Progenitor cell of endocrine pancreas (in vitro differentiated cells): ENCODE measurements at regions not wholly inside any gene's neighbourhood (a gene's known extent, or its start where the extent isn't known, plus 50 kb on each side); places are given as distances from the start of the nearest gene placed in this dataset.
A peak's percentile ranks its signal among the peaks of the same experiment; 100 is the strongest.
"Not testable (repeated sequence)": the region's sequence is repeated elsewhere in the genome, so short reads cannot be mapped to it uniquely, and the experiment has no call there.

Experiments used
- DNase-seq: peaks from one replicate; pipeline ENCODE4 v3.0.0; 2021; ENCODE audit warnings: low spot score; ENCODE audit not compliant: unreplicated experiment
- H3K27ac Mint-ChIP-seq: 2 replicates; pipeline ENCODE4 v1.8.0; 2021; ENCODE audit warnings: mild to moderate bottlenecking, moderate library complexity, mixed read lengths
- H3K27me3 Mint-ChIP-seq: 2 replicates; pipeline ENCODE4 v1.8.0; 2021; ENCODE audit warnings: mixed read lengths
- H3K36me3 Mint-ChIP-seq: 2 replicates; pipeline ENCODE4 v1.8.0; 2022; ENCODE audit warnings: mixed read lengths; ENCODE audit not compliant: insufficient read depth
- H3K4me1 Mint-ChIP-seq: 2 replicates; pipeline ENCODE4 v1.8.0; 2021; ENCODE audit warnings: low read depth, mixed read lengths
- H3K4me3 Mint-ChIP-seq: 2 replicates; pipeline ENCODE4 v1.8.0; 2021; ENCODE audit warnings: low read depth, mild to moderate bottlenecking, moderate library complexity, mixed read lengths
- H3K9me3 Mint-ChIP-seq: 2 replicates; pipeline ENCODE4 v1.8.0; 2021; ENCODE audit warnings: low read depth, mixed read lengths
- CTCF ChIP-seq: fragments of 200-600 bp; sonication (generic); IDR thresholded peaks from one replicate; pipeline ENCODE4 v1.5.0; 2021; ENCODE audit warnings: antibody characterized with exemption, mild to moderate bottlenecking; ENCODE audit not compliant: unreplicated experiment

- not testable (repeated sequence) for H3K27ac Mint-ChIP-seq, H3K4me1 Mint-ChIP-seq, H3K27me3 Mint-ChIP-seq, DNase-seq, H3K36me3 Mint-ChIP-seq, H3K4me3 Mint-ChIP-seq
- H3K9me3 Mint-ChIP-seq: peaks cover 15% of the 10 kb centered on the region
These were observed 51.5 kb upstream of the CDC42EP3 start for GRCh38 chr2:37722971-37723370.

- DNase-seq: no peak
- peak overlapping the region; percentile 64 for H3K27ac Mint-ChIP-seq
- peaks cover 5% of the 10 kb centered on the region for H3K27me3 Mint-ChIP-seq
- H3K4me1 Mint-ChIP-seq: peaks cover 7% of the 10 kb centered on the region
- TF ChIP-seq CTCF: no peak
- peaks cover under 1% of the 10 kb centered on the region for H3K9me3 Mint-ChIP-seq
- H3K36me3 Mint-ChIP-seq: peaks cover 1% of the 10 kb centered on the region
- H3K4me3 Mint-ChIP-seq: no peak overlapping the region
These were observed 58.8 kb upstream of the CDC42EP3 start for GRCh38 chr2:37730037-37730818.

- H3K9me3 Mint-ChIP-seq, H3K36me3 Mint-ChIP-seq, H3K27ac Mint-ChIP-seq, DNase-seq, H3K4me3 Mint-ChIP-seq, H3K4me1 Mint-ChIP-seq, H3K27me3 Mint-ChIP-seq: not testable (repeated sequence)
These were observed 61.0 kb upstream of the CDC42EP3 start for GRCh38 chr2:37732412-37732811.

DNA sequence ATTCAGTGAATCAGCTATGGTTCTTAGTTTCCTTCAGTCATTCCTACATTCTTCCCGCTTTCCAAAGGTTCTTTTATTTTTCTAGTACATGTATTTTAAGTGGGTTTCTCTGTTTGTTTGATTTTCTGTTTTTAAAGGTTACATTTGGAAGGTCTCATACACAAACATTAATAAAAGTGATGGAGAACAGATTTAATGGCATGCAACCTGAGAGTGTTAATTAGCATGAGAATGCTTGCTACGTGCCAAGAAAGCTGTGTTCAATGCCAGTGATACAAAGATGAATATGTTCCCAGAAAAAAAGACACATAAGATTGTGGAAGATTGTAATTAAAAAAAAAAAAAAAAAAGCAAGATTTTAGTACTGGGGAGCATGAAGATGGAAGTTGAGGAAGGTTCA, 61.8 kb upstream of the CDC42EP3 start:
- H3K27ac Mint-ChIP-seq: no peak overlapping the region
- no peaks in the 10 kb centered on the region for H3K36me3 Mint-ChIP-seq
- H3K4me1 Mint-ChIP-seq: peaks cover 7% of the 10 kb centered on the region
- TF ChIP-seq CTCF: no peak
- H3K9me3 Mint-ChIP-seq: no peaks in the 10 kb centered on the region
- no peak overlapping the region for H3K4me3 Mint-ChIP-seq
- peaks cover 5% of the 10 kb centered on the region for H3K27me3 Mint-ChIP-seq
- no peak for DNase-seq

DNA sequence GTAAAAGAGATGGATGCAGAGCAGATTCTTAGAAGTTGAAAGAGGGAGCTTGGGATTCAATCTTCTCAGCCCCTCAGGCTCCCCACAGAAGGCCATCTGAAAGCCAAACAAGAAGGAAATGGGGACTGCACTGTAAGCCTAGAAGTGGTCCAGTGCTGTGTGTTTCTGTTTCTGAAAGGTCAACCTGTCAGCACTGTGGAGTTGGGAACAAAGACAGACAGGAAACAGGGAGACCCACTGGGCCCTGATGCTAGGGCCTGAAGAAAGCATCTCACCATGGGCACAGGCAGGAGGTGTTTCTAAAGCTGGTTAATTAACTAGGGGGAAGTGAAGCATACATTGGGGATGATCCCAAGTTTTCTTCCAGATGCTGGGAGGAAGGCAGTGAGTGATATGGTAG, 62.5 kb upstream of the CDC42EP3 start:
- DNase-seq, H3K27me3 Mint-ChIP-seq, H3K9me3 Mint-ChIP-seq, H3K36me3 Mint-ChIP-seq, H3K4me3 Mint-ChIP-seq, H3K27ac Mint-ChIP-seq, H3K4me1 Mint-ChIP-seq: not testable (repeated sequence)

- not testable (repeated sequence) for H3K27ac Mint-ChIP-seq
These were observed 63.6 kb upstream of the CDC42EP3 start for GRCh38 chr2:37734891-37735523.

DNA sequence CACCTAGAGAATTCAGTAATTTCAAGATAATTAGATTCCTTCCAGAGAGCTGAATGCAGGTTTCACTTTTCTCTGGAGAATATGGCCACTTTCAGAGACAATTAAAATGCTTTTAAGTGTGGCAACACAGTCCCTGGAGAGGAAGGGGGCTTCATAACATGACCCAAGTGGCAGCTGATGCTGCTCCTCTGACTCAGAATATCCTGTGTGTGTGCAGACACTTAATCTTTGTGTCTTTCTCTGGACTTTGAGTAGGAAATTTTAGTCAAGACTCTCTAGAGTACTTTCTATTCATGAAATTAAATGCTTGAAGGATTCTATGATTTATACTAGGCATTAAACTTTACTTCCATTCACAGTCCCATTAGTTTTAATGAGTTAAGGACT, 64.1 kb upstream of the CDC42EP3 start:
- not testable (repeated sequence) for H3K27me3 Mint-ChIP-seq, H3K9me3 Mint-ChIP-seq, H3K4me3 Mint-ChIP-seq, H3K36me3 Mint-ChIP-seq, H3K27ac Mint-ChIP-seq, DNase-seq, H3K4me1 Mint-ChIP-seq

More at GRCh38 chr2:37734891-37735523, 63.6 kb upstream of the CDC42EP3 start:
- H3K9me3 Mint-ChIP-seq, H3K27me3 Mint-ChIP-seq, H3K4me3 Mint-ChIP-seq, DNase-seq, H3K36me3 Mint-ChIP-seq, H3K4me1 Mint-ChIP-seq: not testable (repeated sequence)

DNA sequence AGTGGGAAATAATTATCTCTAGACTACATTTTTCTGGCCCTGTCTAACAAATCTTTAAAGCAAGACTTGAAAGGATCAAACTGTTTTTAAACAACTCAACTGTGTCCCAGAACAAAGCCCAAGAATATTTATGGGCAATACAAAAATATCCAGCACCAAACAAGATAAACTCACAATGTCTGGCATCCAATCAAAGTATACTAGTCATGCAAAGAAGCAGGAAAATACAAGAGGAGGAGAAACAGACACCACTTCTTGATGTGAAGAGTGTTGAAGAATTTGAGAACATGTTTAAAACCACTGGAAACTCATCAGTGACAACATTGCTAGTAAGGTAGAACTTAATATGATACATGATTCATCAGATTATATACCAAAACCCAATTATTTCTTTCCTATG, 66.1 kb upstream of the CDC42EP3 start:
- Mint-ChIP-seq H3K9me3 (no peaks in the 10 kb centered on the region), H3K27me3 (peaks cover 5% of the 10 kb centered on the region), H3K4me1 (no peaks in the 10 kb centered on the region), H3K27ac (no peak overlapping the region), H3K4me3 (no peak overlapping the region), H3K36me3 (no peaks in the 10 kb centered on the region)
- no peak for DNase-seq
- TF ChIP-seq CTCF: no peak
